Liver (tissue), 8 donors: ENCODE measurements at regions not wholly inside any gene's neighbourhood (a gene's known extent, or its start where the extent isn't known, plus 50 kb on each side); places are given as distances from the start of the nearest gene placed in this dataset.

Source experiments
- DNase-seq: peaks from one replicate; pipeline ENCODE4 v3.0.0-alpha.2; 2017; ENCODE audit warnings: low spot score
- H3K27ac ChIP-seq, 2 donors: one replicate each; pipeline ENCODE4 v1.7.0; 2013; ENCODE audit warnings: inconsistent platforms in 2 of 2, low read length in 2 of 2, control low read depth in 1 of 2, low read depth in 1 of 2, mild to moderate bottlenecking in 1 of 2
- H3K27me3 ChIP-seq, 4 donors: one replicate each; pipeline versions ENCODE4 v1.6.1 to v1.7.0; 2013; ENCODE audit warnings: low read length in 3 of 4, inconsistent platforms in 1 of 4, mild to moderate bottlenecking in 1 of 4, moderate library complexity in 1 of 4; ENCODE audit not compliant: control insufficient read depth in 4 of 4, insufficient read depth in 4 of 4
- H3K36me3 ChIP-seq, 4 donors: one replicate each; pipeline versions ENCODE4 v1.6.1 to v1.7.0; 2013; ENCODE audit warnings: low read length in 3 of 4, mild to moderate bottlenecking in 3 of 4, low read depth in 1 of 4, moderate library complexity in 1 of 4; ENCODE audit not compliant: control insufficient read depth in 4 of 4, insufficient read depth in 3 of 4
- H3K4me1 ChIP-seq, 4 donors: one replicate each; pipeline versions ENCODE4 v1.6.1 to v1.7.0; 2013; ENCODE audit warnings: low read length in 3 of 4, mild to moderate bottlenecking in 3 of 4, moderate library complexity in 1 of 4; ENCODE audit not compliant: control insufficient read depth in 4 of 4, insufficient read depth in 4 of 4
- H3K4me3 ChIP-seq, 3 donors: one replicate each; pipeline versions ENCODE4 v1.6.1 to v1.7.0; 2013; ENCODE audit warnings: low read length in 3 of 3, control low read depth in 1 of 3, low read depth in 1 of 3, mild to moderate bottlenecking in 1 of 3
- H3K9ac ChIP-seq, 2 donors: one replicate each; pipeline ENCODE4 v1.7.0; 2013; ENCODE audit warnings: low read length in 2 of 2, mild to moderate bottlenecking in 2 of 2, moderate library complexity in 2 of 2, control low read depth in 1 of 2, low read depth in 1 of 2
- H3K9me3 ChIP-seq, 4 donors: one replicate each; pipeline versions ENCODE4 v1.6.1 to v1.7.0; 2013; ENCODE audit warnings: low read length in 3 of 4; ENCODE audit not compliant: control insufficient read depth in 4 of 4
- CTCF ChIP-seq: fragments of 150-350 bp; IDR thresholded peaks from 2 replicates; pipeline ENCODE4 v1.5.1; 2017; ENCODE audit warnings: improper control_type of control experiment, low read depth, low read length; ENCODE audit not compliant: missing input control
- EGR1 ChIP-seq, 2 donors: IDR thresholded peaks; 2 replicates each; pipeline ENCODE4 v1.6.1; 2016 to 2018; ENCODE audit warnings: antibody characterized with exemption in 2 of 2, low read depth in 2 of 2
- FOXA1 ChIP-seq: IDR thresholded peaks from 2 replicates; pipeline ENCODE4 v1.6.1; 2016; ENCODE audit warnings: antibody characterized with exemption
- FOXA2 ChIP-seq: IDR thresholded peaks from 2 replicates; pipeline ENCODE4 v1.6.1; 2016; ENCODE audit warnings: antibody characterized with exemption
- GABPA ChIP-seq, 2 donors: IDR thresholded peaks in 1 of 2; conservative IDR thresholded peaks in 1 of 2; 2 replicates each; pipeline ENCODE4 v1.6.1; 2016; ENCODE audit warnings: antibody characterized with exemption in 2 of 2, mild to moderate bottlenecking in 1 of 2, moderate library complexity in 1 of 2
- HNF4A ChIP-seq, 2 donors: conservative IDR thresholded peaks; 2 replicates each; pipeline ENCODE4 v1.6.1; 2016; ENCODE audit warnings: antibody characterized with exemption in 2 of 2, mild to moderate bottlenecking in 2 of 2
- HNF4G ChIP-seq: IDR thresholded peaks from 2 replicates; pipeline ENCODE4 v1.6.1; 2016; ENCODE audit warnings: antibody characterized with exemption
- JUND ChIP-seq, 2 donors: IDR thresholded peaks; 2 replicates each; pipeline ENCODE4 v1.6.1; 2016; ENCODE audit warnings: antibody characterized with exemption in 2 of 2
- NR2F2 ChIP-seq: IDR thresholded peaks from 2 replicates; pipeline ENCODE4 v1.6.1; 2016; ENCODE audit warnings: antibody characterized with exemption
- RAD21 ChIP-seq, 2 donors: IDR thresholded peaks; 2 replicates each; pipeline ENCODE4 v1.6.1; 2016; ENCODE audit warnings: antibody characterized with exemption in 2 of 2, mild to moderate bottlenecking in 2 of 2
- RXRA ChIP-seq, 2 donors: IDR thresholded peaks; 2 replicates each; pipeline ENCODE4 v1.6.1; 2017 to 2018; ENCODE audit warnings: antibody characterized with exemption in 2 of 2, mild to moderate bottlenecking in 1 of 2
- SP1 ChIP-seq: IDR thresholded peaks from 2 replicates; pipeline ENCODE4 v1.6.1; 2018; ENCODE audit warnings: antibody characterized with exemption, mild to moderate bottlenecking
- TAF1 ChIP-seq: conservative IDR thresholded peaks from 2 replicates; pipeline ENCODE4 v1.6.1; 2016; ENCODE audit warnings: antibody characterized with exemption, mild to moderate bottlenecking
- YY1 ChIP-seq: IDR thresholded peaks from 2 replicates; pipeline ENCODE4 v1.6.1; 2016; ENCODE audit warnings: antibody characterized with exemption, mild to moderate bottlenecking
- ZBTB33 ChIP-seq: IDR thresholded peaks from 2 replicates; pipeline ENCODE4 v1.6.1; 2016; ENCODE audit warnings: antibody characterized with exemption
- WGBS: extraction: QIAGEN DNeasy Blood & Tissue Kit; methylation state at CpG from one replicate; pipeline ENCODE4 v1.1.7; 2013; 5-methylcytosine and 5-hydroxymethylcytosine counted together
- TF ChIP-seq, protein P1 (sequence below): IDR thresholded peaks from 2 replicates; pipeline ENCODE4 v1.6.1; 2016; ENCODE audit warnings: antibody characterized with exemption
- TF ChIP-seq, protein P2 (sequence below): IDR thresholded peaks from 2 replicates; pipeline ENCODE4 v1.6.1; 2016; ENCODE audit warnings: antibody characterized with exemption
- TF ChIP-seq, protein P3 (sequence below): IDR thresholded peaks from 2 replicates; pipeline ENCODE4 v1.6.1; 2016; ENCODE audit warnings: antibody characterized with exemption, mild to moderate bottlenecking
- donor health status: healthy.
- donor health status: healthy.
- donor health status: healthy.
- donor health status: healthy.
- donor health status: healthy.

GRCh38 chr12:66051361-66051760, 79.2 kb downstream of the LLPH start:
- Histone ChIP-seq H3K36me3 (no peaks in the 10 kb centered on the region), H3K27ac (no peak overlapping the region), H3K9ac (no peak overlapping the region), H3K4me1 (peaks cover 3 to 14% (median 7%) of the 10 kb centered on the region in 4 donors), H3K27me3 (no peaks in the 10 kb centered on the region), H3K9me3 (no peaks in the 10 kb centered on the region), H3K4me3 (no peak overlapping the region)
- no peak for TF ChIP-seq EGR1 (IDR thresholded peaks at IDR 0.05; ENCODE audit: low read depth in 2 of 2)
- no peak for TF ChIP-seq TAF1
- no peak for TF ChIP-seq HNF4A (conservative IDR thresholded peaks at IDR 0.05)
- TF ChIP-seq, protein P1, sequence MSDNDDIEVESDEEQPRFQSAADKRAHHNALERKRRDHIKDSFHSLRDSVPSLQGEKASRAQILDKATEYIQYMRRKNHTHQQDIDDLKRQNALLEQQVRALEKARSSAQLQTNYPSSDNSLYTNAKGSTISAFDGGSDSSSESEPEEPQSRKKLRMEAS, result no peak
- no peak for DNase-seq
- 87% methylated on average over 4 of the region's 4 CpGs for WGBS

DNA sequence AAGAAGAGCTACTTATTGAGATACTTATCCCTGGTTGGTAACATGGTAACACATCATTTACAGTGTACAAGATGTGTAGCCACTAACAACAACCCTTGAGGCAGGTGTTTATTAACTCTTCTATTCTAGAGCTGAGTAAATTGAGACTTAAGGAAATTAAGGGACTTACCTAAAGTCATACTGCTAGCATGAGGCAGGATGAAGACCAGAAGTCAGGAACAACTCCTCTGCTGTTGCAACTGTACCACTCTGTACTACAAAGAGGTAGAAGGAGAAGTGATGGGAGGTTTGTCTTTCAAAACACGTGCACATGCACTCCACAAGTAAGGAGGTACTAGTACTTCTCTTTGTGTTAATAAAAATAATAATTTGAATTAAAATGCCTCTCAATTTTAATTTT, 79.9 kb downstream of the LLPH start:
- peaks cover 2 to 12% (median 7%) of the 10 kb centered on the region in 4 donors for H3K4me1 ChIP-seq

More for the DNA sequence above, 79.9 kb downstream of the LLPH start:
- no peaks in the 10 kb centered on the region for H3K36me3 ChIP-seq
- DNase-seq, result no peak
- 93% methylated on average over 1 of the region's 1 CpG for WGBS
- H3K27me3 ChIP-seq, result no peaks in the 10 kb centered on the region
- H3K27ac ChIP-seq, result no peak overlapping the region
- H3K9me3 ChIP-seq, result no peaks in the 10 kb centered on the region
- no peak for TF ChIP-seq JUND (IDR thresholded peaks at IDR 0.05)
- no peak for TF ChIP-seq GABPA (IDR thresholded peaks at IDR 0.05 in 1 of 2, conservative IDR thresholded peaks at IDR 0.05 in 1 of 2)
- no peak for TF ChIP-seq RAD21 (IDR thresholded peaks at IDR 0.05)
- no peak for TF ChIP-seq ZBTB33
- no peak for TF ChIP-seq YY1
- TF ChIP-seq, protein P2, sequence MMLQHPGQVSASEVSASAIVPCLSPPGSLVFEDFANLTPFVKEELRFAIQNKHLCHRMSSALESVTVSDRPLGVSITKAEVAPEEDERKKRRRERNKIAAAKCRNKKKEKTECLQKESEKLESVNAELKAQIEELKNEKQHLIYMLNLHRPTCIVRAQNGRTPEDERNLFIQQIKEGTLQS, result no peak
- TF ChIP-seq, protein P1, result no peak
- TF ChIP-seq RXRA (IDR thresholded peaks at IDR 0.05), result no peak
- TF ChIP-seq EGR1 (IDR thresholded peaks at IDR 0.05; ENCODE audit: low read depth in 2 of 2), result no peak
- no peak for TF ChIP-seq FOXA1
- TF ChIP-seq TAF1, result no peak
- no peak for TF ChIP-seq HNF4G
- TF ChIP-seq NR2F2, result no peak
- no peak for TF ChIP-seq HNF4A (conservative IDR thresholded peaks at IDR 0.05)
- no peak for TF ChIP-seq FOXA2
- TF ChIP-seq SP1, result no peak
- TF ChIP-seq, protein P3, sequence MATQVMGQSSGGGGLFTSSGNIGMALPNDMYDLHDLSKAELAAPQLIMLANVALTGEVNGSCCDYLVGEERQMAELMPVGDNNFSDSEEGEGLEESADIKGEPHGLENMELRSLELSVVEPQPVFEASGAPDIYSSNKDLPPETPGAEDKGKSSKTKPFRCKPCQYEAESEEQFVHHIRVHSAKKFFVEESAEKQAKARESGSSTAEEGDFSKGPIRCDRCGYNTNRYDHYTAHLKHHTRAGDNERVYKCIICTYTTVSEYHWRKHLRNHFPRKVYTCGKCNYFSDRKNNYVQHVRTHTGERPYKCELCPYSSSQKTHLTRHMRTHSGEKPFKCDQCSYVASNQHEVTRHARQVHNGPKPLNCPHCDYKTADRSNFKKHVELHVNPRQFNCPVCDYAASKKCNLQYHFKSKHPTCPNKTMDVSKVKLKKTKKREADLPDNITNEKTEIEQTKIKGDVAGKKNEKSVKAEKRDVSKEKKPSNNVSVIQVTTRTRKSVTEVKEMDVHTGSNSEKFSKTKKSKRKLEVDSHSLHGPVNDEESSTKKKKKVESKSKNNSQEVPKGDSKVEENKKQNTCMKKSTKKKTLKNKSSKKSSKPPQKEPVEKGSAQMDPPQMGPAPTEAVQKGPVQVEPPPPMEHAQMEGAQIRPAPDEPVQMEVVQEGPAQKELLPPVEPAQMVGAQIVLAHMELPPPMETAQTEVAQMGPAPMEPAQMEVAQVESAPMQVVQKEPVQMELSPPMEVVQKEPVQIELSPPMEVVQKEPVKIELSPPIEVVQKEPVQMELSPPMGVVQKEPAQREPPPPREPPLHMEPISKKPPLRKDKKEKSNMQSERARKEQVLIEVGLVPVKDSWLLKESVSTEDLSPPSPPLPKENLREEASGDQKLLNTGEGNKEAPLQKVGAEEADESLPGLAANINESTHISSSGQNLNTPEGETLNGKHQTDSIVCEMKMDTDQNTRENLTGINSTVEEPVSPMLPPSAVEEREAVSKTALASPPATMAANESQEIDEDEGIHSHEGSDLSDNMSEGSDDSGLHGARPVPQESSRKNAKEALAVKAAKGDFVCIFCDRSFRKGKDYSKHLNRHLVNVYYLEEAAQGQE, result no peak
- TF ChIP-seq CTCF, result no peak
- H3K9ac ChIP-seq, result no peak overlapping the region
- H3K4me3 ChIP-seq, result no peak overlapping the region
